Tibial nerve (tissue), 4 donors: ENCODE measurements at regions not wholly inside any gene's neighbourhood (a gene's known extent, or its start where the extent isn't known, plus 50 kb on each side); places are given as distances from the start of the nearest gene placed in this dataset.

Experiments
- DNase-seq, 2 donors: peaks; one replicate each; pipeline ENCODE4 v3.0.0-alpha.2; 2019; ENCODE audit warnings: low spot score in 2 of 2
- H3K27ac ChIP-seq, 4 donors: fragments of 200-600 bp; sonication (generic) in 3 of 4; one replicate each; pipeline ENCODE4 v1.5.1; 2017 to 2019; ENCODE audit warnings: mild to moderate bottlenecking in 1 of 4
- H3K27me3 ChIP-seq, 2 donors: fragments of 200-600 bp; sonication (generic) in 1 of 2; one replicate each; pipeline versions ENCODE4 v1.5.1 to v1.6.0; 2017 to 2019
- H3K36me3 ChIP-seq, 3 donors: fragments of 200-600 bp; sonication (generic); one replicate each; pipeline ENCODE4 v1.5.1; 2018 to 2019
- H3K4me1 ChIP-seq, 4 donors: fragments of 200-600 bp; sonication (generic) in 3 of 4; one replicate each; pipeline ENCODE4 v1.5.1; 2017 to 2019
- H3K4me3 ChIP-seq, 4 donors: fragments of 200-600 bp; sonication (generic) in 3 of 4; one replicate each; pipeline ENCODE4 v1.5.1; 2017 to 2019; ENCODE audit warnings: mild to moderate bottlenecking in 1 of 4, moderate library complexity in 1 of 4
- H3K9me3 ChIP-seq, 4 donors: fragments of 200-600 bp; sonication (generic) in 3 of 4; one replicate each; pipeline ENCODE4 v1.5.1; 2017 to 2019
- EP300 ChIP-seq, 2 donors: sonication (generic); formaldehyde crosslinking; IDR thresholded peaks; one replicate each; pipeline ENCODE4 v1.6.1; 2017; ENCODE audit warnings: antibody characterized with exemption in 2 of 2, mild to moderate bottlenecking in 1 of 2
- POLR2A ChIP-seq, 2 donors: fragments of 450-650 bp; IDR thresholded peaks; one replicate each; pipeline ENCODE4 v1.6.1; 2017; ENCODE audit warnings: antibody characterized with exemption in 2 of 2, mild to moderate bottlenecking in 2 of 2, moderate library complexity in 2 of 2
- WGBS, 2 donors: methylation state at CpG; one replicate each; pipeline ENCODE4 v1.1.5; 2018; 5-methylcytosine and 5-hydroxymethylcytosine counted together
- TF ChIP-seq, protein P1 (sequence below), 5 experiments: fragments of 200-600 bp in 3 of 5; fragments of 450-650 bp in 2 of 5; sonication (generic) in 3 of 5; IDR thresholded peaks; one replicate each; pipeline ENCODE4 v1.5.1; 2016 to 2019; ENCODE audit warnings: antibody characterized with exemption in 5 of 5, mild to moderate bottlenecking in 3 of 5, moderate library complexity in 2 of 5

GRCh38 chr5:6873359-6873758, 160.1 kb downstream of the TENT4A start:
- no peaks in the 10 kb centered on the region for H3K9me3 ChIP-seq
- H3K27ac ChIP-seq: no peak overlapping the region
- H3K4me3 ChIP-seq: no peak overlapping the region
- DNase-seq: no peak
- 86 to 90% methylated on average over 3 of the region's 3 CpGs for WGBS, 2 donors
- H3K36me3 ChIP-seq: no peaks in the 10 kb centered on the region
- no peaks in the 10 kb centered on the region for H3K4me1 ChIP-seq
- no peaks in the 10 kb centered on the region for H3K27me3 ChIP-seq
- TF ChIP-seq, protein P1, sequence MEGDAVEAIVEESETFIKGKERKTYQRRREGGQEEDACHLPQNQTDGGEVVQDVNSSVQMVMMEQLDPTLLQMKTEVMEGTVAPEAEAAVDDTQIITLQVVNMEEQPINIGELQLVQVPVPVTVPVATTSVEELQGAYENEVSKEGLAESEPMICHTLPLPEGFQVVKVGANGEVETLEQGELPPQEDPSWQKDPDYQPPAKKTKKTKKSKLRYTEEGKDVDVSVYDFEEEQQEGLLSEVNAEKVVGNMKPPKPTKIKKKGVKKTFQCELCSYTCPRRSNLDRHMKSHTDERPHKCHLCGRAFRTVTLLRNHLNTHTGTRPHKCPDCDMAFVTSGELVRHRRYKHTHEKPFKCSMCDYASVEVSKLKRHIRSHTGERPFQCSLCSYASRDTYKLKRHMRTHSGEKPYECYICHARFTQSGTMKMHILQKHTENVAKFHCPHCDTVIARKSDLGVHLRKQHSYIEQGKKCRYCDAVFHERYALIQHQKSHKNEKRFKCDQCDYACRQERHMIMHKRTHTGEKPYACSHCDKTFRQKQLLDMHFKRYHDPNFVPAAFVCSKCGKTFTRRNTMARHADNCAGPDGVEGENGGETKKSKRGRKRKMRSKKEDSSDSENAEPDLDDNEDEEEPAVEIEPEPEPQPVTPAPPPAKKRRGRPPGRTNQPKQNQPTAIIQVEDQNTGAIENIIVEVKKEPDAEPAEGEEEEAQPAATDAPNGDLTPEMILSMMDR (IDR thresholded peaks at IDR 0.05): no peak

- WGBS, 2 donors: 81 to 83% methylated on average over 6 of the region's 6 CpGs
- Histone ChIP-seq H3K9me3 (no peaks in the 10 kb centered on the region), H3K27me3 (no peaks in the 10 kb centered on the region), H3K4me1 (no peaks in the 10 kb centered on the region), H3K36me3 (no peaks in the 10 kb centered on the region), H3K4me3 (no peak overlapping the region), H3K27ac (no peak overlapping the region)
- no peak for TF ChIP-seq EP300 (IDR thresholded peaks at IDR 0.05)
- TF ChIP-seq, protein P1 (IDR thresholded peaks at IDR 0.05): no peak
- DNase-seq: no peak
These were observed 162.1 kb downstream of the TENT4A start for GRCh38 chr5:6875376-6875775.

GRCh38 chr5:6877986-6878828, 165.0 kb downstream of the TENT4A start:
- TF ChIP-seq, protein P1 (IDR thresholded peaks at IDR 0.05): no peak
- TF ChIP-seq EP300 (IDR thresholded peaks at IDR 0.05): no peak
- no peak for TF ChIP-seq POLR2A (IDR thresholded peaks at IDR 0.05)
- H3K27me3 ChIP-seq: no peaks in the 10 kb centered on the region
- no peaks in the 10 kb centered on the region for H3K9me3 ChIP-seq
- H3K4me1 ChIP-seq: no peaks in the 10 kb centered on the region
- no peaks in the 10 kb centered on the region for H3K36me3 ChIP-seq
- DNase-seq: no peak
- WGBS, 2 donors: 84 to 86% methylated on average over 11 to 13 of the region's 13 CpGs
- no peak overlapping the region for H3K27ac ChIP-seq
- H3K4me3 ChIP-seq: no peak overlapping the region

DNA sequence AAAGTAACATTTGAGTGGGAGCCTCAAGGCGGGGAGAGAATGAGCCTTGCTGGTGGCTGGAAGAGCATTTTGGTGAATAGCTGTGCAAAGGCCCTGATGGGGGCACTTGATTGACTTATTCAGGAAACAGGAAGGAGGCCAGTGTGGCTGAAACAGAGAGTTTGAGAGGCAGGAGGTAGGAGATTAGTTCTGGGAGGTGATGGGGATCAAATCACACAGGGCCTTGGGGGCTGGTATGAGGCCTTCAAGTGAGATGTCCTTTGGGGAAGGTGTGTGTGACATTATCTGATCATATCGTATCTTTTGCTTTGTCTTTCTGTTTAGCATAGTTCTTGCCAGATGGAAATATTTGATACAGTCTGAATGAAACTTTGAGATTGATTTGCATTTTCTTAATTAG, 172.3 kb downstream of the TENT4A start:
- no peaks in the 10 kb centered on the region for H3K36me3 ChIP-seq
- H3K27me3 ChIP-seq: no peaks in the 10 kb centered on the region
- TF ChIP-seq POLR2A (IDR thresholded peaks at IDR 0.05) (no peak), EP300 (IDR thresholded peaks at IDR 0.05) (no peak)
- TF ChIP-seq, protein P1 (IDR thresholded peaks at IDR 0.05): no peak
- H3K4me1 ChIP-seq: no peaks in the 10 kb centered on the region
- no peak overlapping the region for H3K27ac ChIP-seq
- 77 to 84% methylated on average over 2 of the region's 2 CpGs for WGBS, 2 donors
- DNase-seq: no peak
- H3K9me3 ChIP-seq: peaks cover 0 to 32% (median 7%) of the 10 kb centered on the region in 4 donors
- H3K4me3 ChIP-seq: no peak overlapping the region

DNA sequence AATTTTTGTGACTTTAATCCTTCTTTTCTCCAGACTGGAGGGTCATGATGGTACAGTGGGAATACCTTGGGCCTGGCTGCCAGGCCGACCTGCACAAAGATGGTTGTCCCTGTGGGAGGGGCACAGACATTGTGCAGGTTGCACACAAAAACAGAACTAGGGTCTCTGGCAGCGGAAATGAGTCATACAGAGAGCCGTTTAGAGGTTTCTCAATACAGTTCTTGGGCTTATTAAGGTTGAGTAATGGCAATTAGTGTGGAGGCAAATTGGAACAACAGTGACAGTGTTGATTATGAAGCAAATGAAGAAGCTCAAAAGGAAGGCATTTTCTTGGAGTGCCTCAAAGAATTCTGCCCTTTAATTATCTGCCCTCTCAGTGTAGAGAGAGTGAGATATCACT, 173.6 kb downstream of the TENT4A start:
- Histone ChIP-seq H3K27me3 (no peaks in the 10 kb centered on the region), H3K4me3 (no peak overlapping the region), H3K36me3 (no peaks in the 10 kb centered on the region), H3K9me3 (peaks cover 0 to 32% (median 7%) of the 10 kb centered on the region in 4 donors), H3K27ac (no peak overlapping the region), H3K4me1 (no peaks in the 10 kb centered on the region)
- TF ChIP-seq POLR2A (IDR thresholded peaks at IDR 0.05) (no peak), EP300 (IDR thresholded peaks at IDR 0.05) (no peak)
- TF ChIP-seq, protein P1 (IDR thresholded peaks at IDR 0.05): no peak
- 59 to 63% methylated on average over 3 of the region's 3 CpGs for WGBS, 2 donors
- DNase-seq: no peak
